Ovary (tissue), 7 donors: ENCODE measurements at regions not wholly inside any gene's neighbourhood (a gene's known extent, or its start where the extent isn't known, plus 50 kb on each side); places are given as distances from the start of the nearest gene placed in this dataset.

Experiments used
- DNase-seq, 5 donors: peaks; one replicate each; pipeline ENCODE4 v3.0.0-alpha.2; 2019 to 2020
- H3K27ac ChIP-seq, 2 donors: fragments of 200-600 bp; one replicate each; pipeline versions ENCODE4 v1.5.1 to v1.8.0; 2019 to 2022
- H3K27me3 ChIP-seq: fragments of 200-600 bp; one replicate; pipeline ENCODE4 v1.8.0; 2022
- H3K36me3 ChIP-seq: fragments of 200-600 bp; sonication (generic); one replicate; pipeline ENCODE4 v1.5.1; 2019
- H3K4me1 ChIP-seq: one replicate; pipeline ENCODE4 v1.8.1; 2013; ENCODE audit warnings: mild to moderate bottlenecking, moderate library complexity; ENCODE audit not compliant: insufficient read depth
- H3K4me3 ChIP-seq: fragments of 200-600 bp; sonication (generic); one replicate; pipeline ENCODE4 v1.5.1; 2017
- H3K9me3 ChIP-seq, 2 donors: fragments of 200-600 bp in 1 of 2; sonication (generic) in 1 of 2; one replicate each; pipeline versions ENCODE4 v1.5.1 to v1.8.1; 2013 to 2019; ENCODE audit warnings: mild to moderate bottlenecking in 1 of 2, moderate library complexity in 1 of 2
- EP300 ChIP-seq: sonication (generic); formaldehyde crosslinking; IDR thresholded peaks from one replicate; pipeline ENCODE4 v1.6.1; 2017; ENCODE audit warnings: antibody characterized with exemption
- POLR2A ChIP-seq: fragments of 450-650 bp; IDR thresholded peaks from one replicate; pipeline ENCODE4 v1.6.1; 2017; ENCODE audit warnings: antibody characterized with exemption, mild to moderate bottlenecking, moderate library complexity
- WGBS, 3 donors: extraction: QIAGEN DNeasy Blood & Tissue Kit in 1 of 3; methylation state at CpG; one replicate each; pipeline versions ENCODE4 v1.1.5 to v1.1.7; 2013 to 2017; 5-methylcytosine and 5-hydroxymethylcytosine counted together
- intact Hi-C, 4 donors: fragments of 100-400 bp; cut with DNase I; formaldehyde crosslinking; loops; one replicate each; pipeline versions ENCODE4 v1.11.0 to v1.15.1; 2022 to 2023
- TF ChIP-seq, protein P1 (sequence below), 3 donors: fragments of 450-650 bp in 2 of 3; fragments of 200-600 bp in 1 of 3; IDR thresholded peaks; one replicate each; pipeline versions ENCODE4 v1.5.1 to v1.8.0; 2016 to 2022; ENCODE audit warnings: antibody characterized with exemption in 3 of 3, mild to moderate bottlenecking in 1 of 3
- donor health status: DM: no; HTN: no; CAD: no; lungs with moderate emphysema.
- donor health status: DM: no; HTN: no; CAD: no.
- donor health status: Bipolar disorder and iron deficiency.
- donor health status: DM: no; HTN: no; CAD: no.
- donor health status: DM: yes; HTN: yes; CAD: no.

DNA sequence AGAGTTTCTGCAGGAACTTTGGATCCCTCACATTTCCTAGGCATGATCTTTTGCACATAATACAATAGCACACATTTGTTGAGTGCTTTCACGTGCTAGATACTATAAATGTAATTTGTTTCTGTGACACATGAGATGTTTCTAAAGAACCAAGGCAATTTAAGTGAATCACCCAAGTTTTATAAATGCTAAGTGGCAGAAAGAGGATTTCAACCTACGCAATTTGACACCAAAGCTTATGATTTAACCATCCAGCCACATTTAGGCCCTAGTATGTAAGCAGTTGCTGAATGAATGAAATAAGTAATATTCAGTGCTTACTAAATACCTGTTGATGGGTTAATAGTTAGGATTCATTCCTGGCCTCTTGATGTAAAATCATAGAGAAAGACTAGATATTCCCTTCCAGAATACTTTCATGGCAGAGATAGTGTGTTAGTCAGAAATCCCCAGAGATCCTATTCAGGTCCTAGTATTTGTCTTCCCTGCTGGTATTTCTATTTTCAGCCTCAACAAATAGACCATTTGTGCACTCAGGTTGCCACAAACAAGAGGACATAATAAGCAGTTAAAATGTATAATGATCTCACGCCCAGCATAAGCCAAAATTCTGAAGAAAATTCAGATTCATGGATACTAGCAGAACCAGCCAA is 572.6 kb downstream of the IPMK start:
- H3K36me3 ChIP-seq, result no peaks in the 10 kb centered on the region
- H3K9me3 ChIP-seq, result no peaks in the 10 kb centered on the region
- intact Hi-C loops, result no loop called here
- H3K27me3 ChIP-seq, result no peaks in the 10 kb centered on the region
- H3K4me3 ChIP-seq, result no peak overlapping the region
- DNase-seq, result no peak
- H3K4me1 ChIP-seq, result no peaks in the 10 kb centered on the region
- no peak overlapping the region for H3K27ac ChIP-seq
- 86 to 87% (median 87%) methylated on average over 3 of the region's 3 CpGs for WGBS, 3 donors
- TF ChIP-seq, protein P1, sequence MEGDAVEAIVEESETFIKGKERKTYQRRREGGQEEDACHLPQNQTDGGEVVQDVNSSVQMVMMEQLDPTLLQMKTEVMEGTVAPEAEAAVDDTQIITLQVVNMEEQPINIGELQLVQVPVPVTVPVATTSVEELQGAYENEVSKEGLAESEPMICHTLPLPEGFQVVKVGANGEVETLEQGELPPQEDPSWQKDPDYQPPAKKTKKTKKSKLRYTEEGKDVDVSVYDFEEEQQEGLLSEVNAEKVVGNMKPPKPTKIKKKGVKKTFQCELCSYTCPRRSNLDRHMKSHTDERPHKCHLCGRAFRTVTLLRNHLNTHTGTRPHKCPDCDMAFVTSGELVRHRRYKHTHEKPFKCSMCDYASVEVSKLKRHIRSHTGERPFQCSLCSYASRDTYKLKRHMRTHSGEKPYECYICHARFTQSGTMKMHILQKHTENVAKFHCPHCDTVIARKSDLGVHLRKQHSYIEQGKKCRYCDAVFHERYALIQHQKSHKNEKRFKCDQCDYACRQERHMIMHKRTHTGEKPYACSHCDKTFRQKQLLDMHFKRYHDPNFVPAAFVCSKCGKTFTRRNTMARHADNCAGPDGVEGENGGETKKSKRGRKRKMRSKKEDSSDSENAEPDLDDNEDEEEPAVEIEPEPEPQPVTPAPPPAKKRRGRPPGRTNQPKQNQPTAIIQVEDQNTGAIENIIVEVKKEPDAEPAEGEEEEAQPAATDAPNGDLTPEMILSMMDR (IDR thresholded peaks at IDR 0.05), result no peak
- TF ChIP-seq EP300, result no peak
- no peak for TF ChIP-seq POLR2A

GRCh38 chr10:57692255-57692980 is 575.3 kb downstream of the IPMK start:
- 33 to 38% (median 34%) methylated on average over 2 of the region's 2 CpGs for WGBS, 3 donors
- H3K4me1 ChIP-seq, result no peaks in the 10 kb centered on the region
- intact Hi-C loops, result no loop called here
- H3K27ac ChIP-seq, result no peak overlapping the region
- TF ChIP-seq, protein P1 (IDR thresholded peaks at IDR 0.05), result no peak
- TF ChIP-seq POLR2A, result no peak
- TF ChIP-seq EP300, result no peak
- H3K9me3 ChIP-seq, result no peaks in the 10 kb centered on the region
- H3K36me3 ChIP-seq, result no peaks in the 10 kb centered on the region
- DNase-seq, result no peak
- no peaks in the 10 kb centered on the region for H3K27me3 ChIP-seq
- no peak overlapping the region for H3K4me3 ChIP-seq

DNA sequence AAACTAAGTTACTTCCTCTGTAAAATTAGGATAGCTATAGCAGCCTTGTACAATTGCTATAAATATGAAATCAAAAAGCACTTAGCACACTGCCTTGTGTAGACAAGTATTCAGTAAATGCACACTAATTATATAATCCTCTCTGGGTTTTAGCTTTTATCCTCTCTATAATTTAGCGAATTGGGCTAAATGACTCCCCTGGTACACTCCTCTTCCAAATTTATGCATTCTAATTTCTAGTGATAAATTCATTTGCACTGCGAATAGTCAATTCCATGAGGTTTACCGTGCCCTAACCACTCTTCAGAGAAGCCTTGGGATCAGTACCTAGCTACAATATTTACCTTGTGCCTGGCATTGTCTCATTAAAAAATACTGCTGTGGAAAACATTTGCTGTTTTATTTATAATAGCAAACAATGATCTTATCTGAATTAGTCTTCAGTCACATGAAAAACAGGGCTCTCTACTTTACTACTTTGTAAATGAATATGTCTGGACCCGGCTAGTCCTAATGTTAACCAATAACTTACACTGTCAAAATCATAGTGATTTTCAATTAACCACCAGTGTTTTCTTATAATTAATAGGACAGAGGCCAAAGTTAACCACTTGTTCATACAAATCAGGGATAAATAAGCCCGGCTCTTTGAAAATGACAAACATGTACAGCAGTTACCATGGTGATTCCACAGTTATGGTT is 577.9 kb downstream of the IPMK start:
- 67 to 76% (median 72%) methylated on average over 5 of the region's 5 CpGs for WGBS, 3 donors

GRCh38 chr10:57679916-57680315 is 587.8 kb downstream of the IPMK start:
- H3K4me1 ChIP-seq, result no peaks in the 10 kb centered on the region
- H3K27me3 ChIP-seq, result no peaks in the 10 kb centered on the region
- 81 to 91% (median 89%) methylated on average over 1 of the region's 1 CpG for WGBS, 3 donors
- intact Hi-C loops, result no loop called here
- no peaks in the 10 kb centered on the region for H3K9me3 ChIP-seq
- no peak overlapping the region for H3K27ac ChIP-seq
- TF ChIP-seq EP300 (no peak), POLR2A (no peak)
- TF ChIP-seq, protein P1 (IDR thresholded peaks at IDR 0.05), result no peak
- no peak overlapping the region for H3K4me3 ChIP-seq
- H3K36me3 ChIP-seq, result no peaks in the 10 kb centered on the region
- no peak for DNase-seq

More for the DNA sequence above, 577.9 kb downstream of the IPMK start:
- Histone ChIP-seq H3K4me1 (no peaks in the 10 kb centered on the region), H3K36me3 (no peaks in the 10 kb centered on the region), H3K9me3 (no peaks in the 10 kb centered on the region), H3K27ac (no peak overlapping the region), H3K4me3 (no peak overlapping the region), H3K27me3 (no peaks in the 10 kb centered on the region)
- DNase-seq, result no peak
- intact Hi-C loops, result no loop called here
- TF ChIP-seq, protein P1 (IDR thresholded peaks at IDR 0.05), result no peak
- TF ChIP-seq EP300, result no peak
- TF ChIP-seq POLR2A, result no peak
